ENCODE measurements at regions not wholly inside any gene's neighbourhood (a gene's known extent, or its start where the extent isn't known, plus 50 kb on each side); places are given as distances from the start of the nearest gene placed in this dataset.

DNA sequence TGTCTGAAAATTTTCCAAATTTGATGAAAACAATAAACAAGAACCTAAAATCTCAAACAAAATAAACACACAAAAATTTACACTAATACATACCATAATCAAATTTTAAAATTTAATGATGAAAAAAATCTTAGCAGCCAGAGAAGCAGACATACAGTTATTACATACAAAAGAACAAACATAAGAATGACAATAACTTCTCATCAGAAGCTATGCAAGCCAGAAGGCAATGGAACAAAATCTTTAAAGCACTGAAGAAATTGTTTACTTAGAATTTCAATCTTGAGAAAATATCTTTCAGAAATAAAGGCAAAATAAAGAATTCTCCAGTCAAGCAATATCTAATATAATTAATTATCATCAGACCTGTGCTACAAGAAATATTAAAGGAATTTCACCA, 121.3 kb downstream of the IDS start:
- TF ChIP-seq POLR2A (IDR thresholded peaks at IDR 0.05; ENCODE audit: low read length) (no peak), GATA1 (IDR thresholded peaks at IDR 0.05; ENCODE audit: low read depth, low read length) (no peak)
